ENCODE measurements at regions not wholly inside any gene's neighbourhood (a gene's known extent, or its start where the extent isn't known, plus 50 kb on each side); places are given as distances from the start of the nearest gene placed in this dataset.

- TF ChIP-seq YY1 (IDR thresholded peaks at IDR 0.05; ENCODE audit: insufficient read depth, insufficient read length), result no peak
- no peak for TF ChIP-seq ZNF274 (IDR thresholded peaks at IDR 0.05; ENCODE audit: low read depth, low read length)
Observed at GRCh38 chr3:75144406-75144805, 519.7 kb upstream of the FRG2C start.

Data from NT2/D1 (cell line).